Adrenal gland (tissue), 9 donors: ENCODE measurements at regions not wholly inside any gene's neighbourhood (a gene's known extent, or its start where the extent isn't known, plus 50 kb on each side); places are given as distances from the start of the nearest gene placed in this dataset.

Experiments
- DNase-seq, 7 donors: peaks; one replicate each; pipeline ENCODE4 v3.0.0-alpha.2; 2019 to 2020
- H3K27ac ChIP-seq, 5 donors: fragments of 200-600 bp; sonication (generic) in 4 of 5; 1 replicate in 3 of 5; 2 replicates in 2 of 5; pipeline versions ENCODE4 v1.5.1 to v1.8.0; 2016 to 2020; ENCODE audit warnings: mild to moderate bottlenecking in 1 of 5
- H3K27me3 ChIP-seq: fragments of 200-600 bp; 2 replicates; pipeline ENCODE4 v1.8.0; 2021
- H3K36me3 ChIP-seq, 2 donors: fragments of 200-600 bp; replicated peaks in 1 of 2; 1 replicate in 1 of 2; 2 replicates in 1 of 2; pipeline versions ENCODE4 v1.5.1 to v1.8.0; 2018 to 2022
- H3K4me1 ChIP-seq, 2 donors: fragments of 200-600 bp; replicated peaks in 1 of 2; 1 replicate in 1 of 2; 2 replicates in 1 of 2; pipeline versions ENCODE4 v1.5.1 to v1.8.0; 2018 to 2021
- H3K4me3 ChIP-seq, 4 donors: fragments of 200-600 bp; sonication (generic) in 3 of 4; one replicate each; pipeline ENCODE4 v1.5.1; 2016 to 2018
- H3K9me3 ChIP-seq, 3 donors: fragments of 200-600 bp; sonication (generic) in 1 of 3; replicated peaks in 1 of 3; 1 replicate in 2 of 3; 2 replicates in 1 of 3; pipeline versions ENCODE4 v1.5.1 to v1.8.0; 2016 to 2021
- POLR2A ChIP-seq, 2 donors: fragments of 450-650 bp; IDR thresholded peaks; one replicate each; pipeline ENCODE4 v1.6.1; 2017; ENCODE audit warnings: antibody characterized with exemption in 2 of 2, mild to moderate bottlenecking in 2 of 2, moderate library complexity in 1 of 2
- WGBS, 4 donors: extraction: QIAGEN DNeasy Blood & Tissue Kit in 2 of 4; methylation state at CpG; one replicate each; pipeline versions ENCODE4 v1.1.5 to v1.1.7; 2013 to 2017; 5-methylcytosine and 5-hydroxymethylcytosine counted together
- intact Hi-C, 2 donors: fragments of 100-400 bp; cut with DNase I; formaldehyde crosslinking; loops; one replicate each; pipeline versions ENCODE4 v1.14.1 to v1.15.0; 2022 to 2023
- TF ChIP-seq, protein P1 (sequence below), 6 experiments: fragments of 450-650 bp in 4 of 6; fragments of 200-600 bp in 2 of 6; sonication (generic) in 1 of 6; IDR thresholded peaks; 1 replicate in 5 of 6; 2 replicates in 1 of 6; pipeline versions ENCODE4 v1.5.1 to v1.8.0; 2016 to 2021; ENCODE audit warnings: antibody characterized with exemption in 6 of 6, mild to moderate bottlenecking in 2 of 6, moderate library complexity in 1 of 6
- donor health status: healthy with polysubstance abuse.
- donor health status: Bipolar disorder and iron deficiency.
- donor health status: DM: yes; HTN: yes; CAD: no.
- donor health status: DM: no; HTN: no; CAD: no.
- donor health status: DM: no; HTN: no; CAD: no.

DNA sequence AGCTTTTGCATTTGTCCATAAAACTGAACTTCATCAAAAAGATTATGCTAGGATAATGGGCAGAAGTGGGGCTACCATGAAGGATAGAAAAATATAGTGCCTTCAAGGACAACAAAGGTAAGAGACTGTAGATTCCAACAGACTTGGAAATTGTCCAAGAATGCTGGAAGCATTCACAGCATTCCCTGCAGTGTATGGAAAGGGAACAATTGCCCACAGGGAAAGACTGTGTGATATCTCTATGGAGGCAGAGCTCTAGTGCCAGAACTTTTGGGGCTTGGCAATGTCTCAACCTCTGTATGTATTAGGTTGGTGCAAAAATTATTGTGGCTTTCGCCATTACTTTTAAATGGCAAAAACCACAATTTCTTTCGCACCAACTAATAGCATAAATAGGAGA lies 1598.8 kb upstream of the MIR17HG start:
- intact Hi-C loops, result no loop called here
- H3K9me3 ChIP-seq, result no peaks in the 10 kb centered on the region
- TF ChIP-seq, protein P1, sequence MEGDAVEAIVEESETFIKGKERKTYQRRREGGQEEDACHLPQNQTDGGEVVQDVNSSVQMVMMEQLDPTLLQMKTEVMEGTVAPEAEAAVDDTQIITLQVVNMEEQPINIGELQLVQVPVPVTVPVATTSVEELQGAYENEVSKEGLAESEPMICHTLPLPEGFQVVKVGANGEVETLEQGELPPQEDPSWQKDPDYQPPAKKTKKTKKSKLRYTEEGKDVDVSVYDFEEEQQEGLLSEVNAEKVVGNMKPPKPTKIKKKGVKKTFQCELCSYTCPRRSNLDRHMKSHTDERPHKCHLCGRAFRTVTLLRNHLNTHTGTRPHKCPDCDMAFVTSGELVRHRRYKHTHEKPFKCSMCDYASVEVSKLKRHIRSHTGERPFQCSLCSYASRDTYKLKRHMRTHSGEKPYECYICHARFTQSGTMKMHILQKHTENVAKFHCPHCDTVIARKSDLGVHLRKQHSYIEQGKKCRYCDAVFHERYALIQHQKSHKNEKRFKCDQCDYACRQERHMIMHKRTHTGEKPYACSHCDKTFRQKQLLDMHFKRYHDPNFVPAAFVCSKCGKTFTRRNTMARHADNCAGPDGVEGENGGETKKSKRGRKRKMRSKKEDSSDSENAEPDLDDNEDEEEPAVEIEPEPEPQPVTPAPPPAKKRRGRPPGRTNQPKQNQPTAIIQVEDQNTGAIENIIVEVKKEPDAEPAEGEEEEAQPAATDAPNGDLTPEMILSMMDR (IDR thresholded peaks at IDR 0.05), result no peak
- no peak for TF ChIP-seq POLR2A (IDR thresholded peaks at IDR 0.05)
- DNase-seq, result no peak
- no peaks in the 10 kb centered on the region for H3K4me1 ChIP-seq
- 90 to 93% (median 91%) methylated on average over 2 of the region's 2 CpGs for WGBS, 4 donors
- no peaks in the 10 kb centered on the region for H3K36me3 ChIP-seq
- no peaks in the 10 kb centered on the region for H3K27me3 ChIP-seq
- no peak overlapping the region for H3K4me3 ChIP-seq
- H3K27ac ChIP-seq, result no peak overlapping the region

DNA sequence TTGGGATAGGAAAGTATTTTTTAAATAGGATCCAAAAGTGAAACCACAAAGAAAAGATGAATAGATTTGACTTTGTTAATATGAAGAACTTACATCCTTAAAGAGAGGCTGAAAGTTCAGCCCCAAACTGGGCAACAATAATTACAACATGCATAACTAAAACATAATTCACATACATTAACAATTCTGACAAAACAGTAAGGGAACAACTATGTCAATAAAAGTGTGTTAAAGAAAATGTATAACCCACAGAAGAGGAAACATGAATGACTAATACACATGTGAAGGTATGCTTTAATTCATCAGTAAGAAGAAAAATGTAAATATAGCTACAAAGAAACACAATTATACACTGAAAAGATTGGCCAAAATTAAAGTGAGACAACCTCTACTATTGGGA lies 1597.6 kb upstream of the MIR17HG start:
- DNase-seq, result no peak
- Histone ChIP-seq H3K9me3 (no peaks in the 10 kb centered on the region), H3K27me3 (no peaks in the 10 kb centered on the region), H3K4me1 (no peaks in the 10 kb centered on the region), H3K36me3 (no peaks in the 10 kb centered on the region), H3K4me3 (no peak overlapping the region), H3K27ac (no peak overlapping the region)
- intact Hi-C loops, result no loop called here
- TF ChIP-seq, protein P1 (IDR thresholded peaks at IDR 0.05), result no peak
- no peak for TF ChIP-seq POLR2A (IDR thresholded peaks at IDR 0.05)

DNA sequence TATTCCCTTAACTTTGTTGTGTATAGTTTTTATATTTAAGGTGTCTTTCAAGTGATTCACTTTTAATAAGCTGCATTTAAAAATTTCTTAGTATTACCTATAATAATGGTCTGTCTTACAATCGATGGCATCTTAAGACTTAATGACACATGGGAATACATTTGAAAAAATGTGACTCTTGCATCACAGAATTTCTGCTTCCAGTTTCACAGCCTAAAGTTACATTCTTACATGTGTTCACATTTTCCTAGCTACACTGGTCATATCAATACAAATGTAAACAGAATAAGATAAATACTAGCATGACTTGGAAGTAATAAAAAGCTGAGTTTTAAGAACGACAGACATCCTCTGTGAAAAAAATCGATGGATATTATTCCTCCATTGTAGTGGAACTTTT lies 1597.1 kb upstream of the MIR17HG start:
- Histone ChIP-seq H3K9me3 (no peaks in the 10 kb centered on the region), H3K4me3 (no peak overlapping the region), H3K27me3 (no peaks in the 10 kb centered on the region), H3K36me3 (no peaks in the 10 kb centered on the region), H3K4me1 (no peaks in the 10 kb centered on the region), H3K27ac (no peak overlapping the region)
- 80 to 86% (median 84%) methylated on average over 3 of the region's 3 CpGs for WGBS, 4 donors
- DNase-seq, result no peak
- TF ChIP-seq POLR2A (IDR thresholded peaks at IDR 0.05), result no peak
- TF ChIP-seq, protein P1 (IDR thresholded peaks at IDR 0.05), result no peak
- intact Hi-C loops, result no loop called here

DNA sequence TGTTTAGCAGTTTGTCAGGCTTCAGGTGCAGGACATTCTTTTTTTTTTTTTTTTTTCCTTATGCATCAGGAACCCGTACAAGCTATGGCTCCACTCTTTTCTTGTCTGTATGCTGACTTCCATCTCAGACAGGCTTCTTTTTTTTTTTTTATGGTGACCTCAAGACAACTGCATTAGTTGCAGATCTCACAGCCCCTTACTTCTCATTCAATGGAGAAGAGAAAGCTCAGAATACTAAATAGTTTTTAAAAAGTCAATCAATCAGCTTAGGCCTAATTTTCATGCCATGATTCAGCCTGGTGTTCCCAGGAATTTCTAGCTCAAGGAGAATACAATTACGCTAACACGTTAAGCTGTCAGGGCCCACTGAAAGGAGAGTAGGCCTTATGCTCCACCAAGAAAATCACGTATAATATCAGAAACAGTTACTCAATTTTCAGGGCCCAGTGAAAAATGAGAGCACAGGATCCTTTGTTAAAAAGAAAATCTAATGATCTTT lies 1596.0 kb upstream of the MIR17HG start:
- H3K27ac ChIP-seq, result no peak overlapping the region
- 78 to 90% (median 81%) methylated on average over 4 of the region's 4 CpGs for WGBS, 4 donors
- no peak for DNase-seq
- no peak overlapping the region for H3K4me3 ChIP-seq
- no peaks in the 10 kb centered on the region for H3K27me3 ChIP-seq
- intact Hi-C loops, result no loop called here
- TF ChIP-seq, protein P1 (IDR thresholded peaks at IDR 0.05), result no peak
- TF ChIP-seq POLR2A (IDR thresholded peaks at IDR 0.05), result no peak
- no peaks in the 10 kb centered on the region for H3K9me3 ChIP-seq
- H3K4me1 ChIP-seq, result no peaks in the 10 kb centered on the region
- no peaks in the 10 kb centered on the region for H3K36me3 ChIP-seq
